Activated CD4-positive, CD25-positive, alpha-beta regulatory T cell (primary cell): ENCODE measurements at regions not wholly inside any gene's neighbourhood (a gene's known extent, or its start where the extent isn't known, plus 50 kb on each side); places are given as distances from the start of the nearest gene placed in this dataset.
"Not testable (repeated sequence)": the region's sequence is repeated elsewhere in the genome, so short reads cannot be mapped to it uniquely, and the experiment has no call there.

Experiments used
- DNase-seq, 4 experiments: peaks; one replicate each; lab custom pipeline; 2025; lab: John Stamatoyannopoulos, UW

- DNase-seq = peak; percentile 39 to 82 (median 70)
Measured at GRCh38 chr14:106268013-106268727, 741.8 kb downstream of the TMEM121 start.

DNA sequence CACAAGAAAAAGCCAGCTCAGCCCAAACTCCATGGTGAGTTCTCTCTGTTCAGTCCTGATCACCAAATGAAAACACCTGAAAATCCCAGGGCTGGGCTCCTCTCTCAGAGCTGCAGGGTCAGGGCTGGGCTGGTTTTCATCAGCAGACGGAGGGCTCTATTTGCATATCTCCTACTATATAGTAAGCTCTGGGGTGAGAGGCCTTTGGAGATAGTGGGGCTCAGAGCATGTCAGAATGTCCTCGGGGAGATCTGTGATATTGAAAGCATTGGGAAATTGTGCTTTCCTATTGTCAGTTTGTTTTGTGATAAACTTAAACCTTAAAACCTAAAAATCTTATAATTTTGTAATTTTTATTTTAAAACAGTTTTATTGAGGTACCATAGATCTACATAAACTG is 742.6 kb downstream of the TMEM121 start:
- DNase-seq = no peak

GRCh38 chr14:106269451-106270204 is 743.2 kb downstream of the TMEM121 start:
- no peak for DNase-seq

- not testable (repeated sequence) for DNase-seq
Measured at GRCh38 chr14:106270476-106271121, 744.2 kb downstream of the TMEM121 start.

DNA sequence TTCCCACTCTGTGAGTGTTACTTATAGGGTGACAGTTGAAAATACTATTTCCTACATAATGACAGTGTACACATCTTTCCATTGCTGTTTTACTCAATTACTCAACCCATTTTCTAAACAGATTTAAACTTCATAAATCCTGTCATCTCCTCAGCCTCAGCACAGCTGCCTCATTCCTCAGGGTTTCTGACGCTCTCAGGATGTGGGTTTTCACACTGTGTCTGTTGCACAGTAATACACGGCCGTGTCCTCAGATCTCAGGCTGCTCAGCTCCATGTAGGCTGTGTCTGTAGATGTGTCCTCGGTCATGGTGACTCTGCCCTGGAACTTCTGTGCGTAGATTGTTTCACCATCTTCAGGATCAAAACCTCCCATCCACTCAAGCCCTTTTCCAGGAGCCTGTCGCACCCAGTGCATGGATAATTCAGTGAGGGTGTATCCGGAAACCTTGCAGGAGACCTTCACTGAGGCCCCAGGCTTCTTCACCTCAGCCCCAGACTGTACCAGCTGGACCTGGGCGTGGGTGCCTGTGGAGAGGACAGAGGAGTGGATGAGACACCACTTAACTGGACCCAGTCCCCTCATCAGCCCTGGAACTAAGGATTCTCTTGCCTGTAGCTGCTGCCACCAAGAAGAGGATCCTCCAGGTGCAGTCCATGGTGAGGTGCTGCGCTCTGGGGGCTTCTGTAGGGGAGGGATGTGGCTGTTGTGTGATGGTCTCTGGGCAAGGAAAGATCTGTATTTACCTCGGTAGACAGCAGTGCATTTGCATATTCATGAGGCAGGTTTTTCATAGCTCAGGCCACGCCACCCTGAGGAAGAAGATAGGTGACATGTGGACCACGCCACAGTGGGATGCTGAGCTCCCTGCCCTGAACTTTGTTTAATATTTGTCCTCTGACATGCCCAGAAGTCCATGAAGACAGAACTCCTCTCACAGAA is 750.2 kb downstream of the TMEM121 start:
- DNase-seq = no peak

DNA sequence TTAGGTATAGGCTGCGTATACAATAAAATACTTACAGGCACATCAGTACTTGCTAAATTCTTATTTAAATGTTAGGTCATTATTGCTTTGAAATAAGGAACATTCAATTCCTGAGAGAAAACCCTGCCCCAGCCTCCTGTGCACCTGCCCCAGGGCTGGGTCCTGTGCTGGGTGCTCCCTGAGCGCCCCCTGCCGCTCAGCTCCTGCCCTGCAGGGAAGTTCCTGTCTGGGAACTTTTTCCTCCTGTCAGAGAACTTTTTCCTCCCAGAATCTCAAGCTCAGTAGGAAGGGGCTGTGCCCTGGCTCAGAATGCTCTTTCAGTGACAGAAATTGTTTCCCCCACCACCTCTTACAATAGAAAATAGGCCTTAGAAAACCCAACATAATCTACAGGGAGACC is 751.1 kb downstream of the TMEM121 start:
- DNase-seq = no peak

GRCh38 chr14:106280876-106281275 is 754.5 kb downstream of the TMEM121 start:
- no peak for DNase-seq

GRCh38 chr14:106286697-106287290 is 760.4 kb downstream of the TMEM121 start:
- no peak for DNase-seq

- no peak for DNase-seq
Measured at GRCh38 chr14:106287506-106287905, 761.1 kb downstream of the TMEM121 start.

- DNase-seq = no peak
Measured at GRCh38 chr14:106291626-106292025, 765.2 kb downstream of the TMEM121 start.

DNA sequence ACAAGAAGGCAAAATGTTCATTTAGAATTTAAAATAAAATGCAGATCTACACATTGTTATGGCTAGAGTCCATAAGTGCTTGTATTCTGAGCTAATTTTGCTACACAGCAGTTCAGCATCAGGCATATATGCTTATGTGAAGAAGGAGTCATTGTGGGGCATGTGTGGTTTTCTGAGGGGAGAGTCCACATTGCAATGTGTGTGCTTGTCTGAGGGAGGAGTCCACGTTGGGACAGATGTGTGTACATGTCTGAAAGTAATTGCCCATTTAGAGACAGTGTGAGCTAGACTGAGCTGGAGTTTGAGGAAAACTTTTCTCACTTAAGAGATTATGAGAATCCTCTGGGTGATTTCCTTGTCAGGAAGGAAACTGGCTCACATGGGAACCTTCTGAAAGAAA is 767.9 kb downstream of the TMEM121 start:
- no peak for DNase-seq

DNA sequence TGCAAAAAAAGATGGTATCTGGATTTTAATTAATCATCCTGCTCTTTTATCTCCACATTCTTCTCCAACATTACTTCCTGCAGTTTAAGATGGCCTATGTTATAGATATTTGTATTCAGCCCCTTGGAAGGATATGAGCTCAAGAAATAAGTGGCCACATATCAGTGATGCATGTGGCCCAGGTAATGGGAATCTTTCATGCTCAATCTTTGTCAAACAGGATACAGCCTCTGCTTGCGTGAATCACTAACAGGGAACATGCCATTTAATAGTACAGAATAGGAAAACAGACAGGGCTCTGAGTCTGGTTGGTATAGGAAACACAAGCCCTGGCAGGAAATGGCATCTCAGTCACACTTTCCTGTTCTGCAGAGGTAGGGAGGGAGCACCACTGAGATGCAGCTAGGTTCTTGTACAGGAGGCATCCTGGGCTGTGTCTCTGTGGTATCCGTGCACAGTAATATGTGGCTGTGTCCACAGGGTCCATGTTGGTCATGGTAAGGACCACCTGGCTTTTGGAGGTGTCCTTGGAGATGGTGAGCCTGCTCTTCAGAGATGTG is 774.6 kb downstream of the TMEM121 start:
- DNase-seq = not testable (repeated sequence)

DNA sequence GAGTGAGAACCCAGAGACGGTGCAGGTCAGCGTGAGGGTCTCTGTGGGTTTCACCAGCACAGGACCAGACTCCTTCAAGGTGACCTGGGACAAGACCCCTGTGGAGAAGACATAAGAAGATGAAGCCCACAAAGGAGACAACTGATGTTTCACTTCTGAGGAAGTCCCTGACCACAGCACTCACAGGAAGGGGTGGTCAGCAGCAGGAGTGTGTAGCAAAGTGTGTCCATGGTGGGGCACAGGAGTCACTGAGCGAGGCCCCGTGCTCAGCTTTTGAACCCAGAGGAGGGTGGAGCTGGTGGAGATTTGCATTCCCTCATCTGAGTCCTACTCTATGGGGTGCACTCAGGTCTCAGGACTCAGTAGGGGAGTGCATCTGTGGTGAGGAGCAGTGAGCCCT is 775.2 kb downstream of the TMEM121 start:
- DNase-seq = not testable (repeated sequence)

GRCh38 chr14:106302661-106303060 is 776.3 kb downstream of the TMEM121 start:
- no peak for DNase-seq

DNA sequence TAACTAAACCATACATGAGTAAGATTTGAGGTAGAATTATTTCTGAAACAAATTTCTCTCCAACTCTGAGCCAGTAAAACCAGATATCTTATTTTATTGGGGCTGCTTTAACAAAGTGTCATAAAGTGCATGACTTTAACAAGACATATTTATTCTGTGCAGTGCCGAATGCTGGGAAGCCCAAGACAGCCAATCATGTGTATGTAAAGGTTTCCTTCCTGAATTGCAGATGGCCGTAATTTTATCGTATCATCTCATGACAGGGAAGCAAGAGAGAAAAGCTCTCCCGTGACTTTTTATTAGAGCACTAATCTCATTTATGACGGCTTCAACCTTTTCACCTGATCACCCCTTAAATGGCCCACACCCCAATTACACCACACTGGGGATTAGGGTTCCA is 777.9 kb downstream of the TMEM121 start:
- no peak for DNase-seq

- DNase-seq = peak; percentile 25 to 72 (median 33)
Measured at GRCh38 chr14:106308839-106309389, 782.5 kb downstream of the TMEM121 start.

DNA sequence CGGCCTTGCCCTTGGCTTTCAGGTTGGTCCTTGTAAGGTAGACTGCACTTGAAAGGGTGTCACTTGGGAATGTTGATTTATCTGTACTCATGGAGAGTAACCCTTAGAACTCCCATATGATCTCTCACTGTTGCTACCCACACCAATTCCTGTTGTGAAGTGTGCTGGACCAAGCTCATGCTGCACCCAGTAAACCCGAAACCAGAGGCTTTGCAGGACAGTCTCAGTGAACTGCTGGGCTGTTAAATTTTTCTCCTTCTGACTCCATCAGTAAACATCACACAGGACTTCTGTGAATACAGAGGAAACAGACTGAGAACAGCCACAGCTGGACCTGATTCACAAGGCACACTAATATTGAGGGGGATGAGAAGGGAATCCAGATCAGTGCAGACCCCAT is 783.0 kb downstream of the TMEM121 start:
- no peak for DNase-seq

GRCh38 chr14:106315436-106315835 is 789.1 kb downstream of the TMEM121 start:
- no peak for DNase-seq

DNA sequence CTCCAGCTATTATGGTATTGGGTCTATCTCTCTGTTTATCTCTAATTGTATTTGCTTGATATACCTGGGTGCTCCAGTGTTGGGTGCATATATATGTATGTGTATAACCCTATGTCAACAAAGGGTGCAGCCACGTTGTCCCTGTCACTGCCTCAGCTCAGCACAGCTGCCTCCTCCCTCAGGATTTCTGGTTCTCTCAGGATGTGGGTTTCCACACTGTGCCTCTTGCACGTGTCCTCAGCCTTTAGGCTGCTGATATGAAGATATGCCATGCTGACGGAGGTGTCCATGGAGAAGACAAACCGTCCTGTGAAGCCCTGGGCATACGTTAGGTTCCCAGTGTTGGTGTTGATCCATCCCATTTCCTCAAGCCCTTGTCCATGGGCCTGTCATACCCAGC is 791.2 kb downstream of the TMEM121 start:
- no peak for DNase-seq

- peak in 1 of 4 experiments; percentile 15 for DNase-seq
Measured at GRCh38 chr14:106318700-106319099, 792.3 kb downstream of the TMEM121 start.

- DNase-seq = not testable (repeated sequence)
Measured at GRCh38 chr14:106323970-106324369, 797.6 kb downstream of the TMEM121 start.
